Activated T-helper 9 cell treated with anti-CD3 and anti-CD28 coated beads, Interleukin-2, amount 50 U/mL, for 16 hours (primary cell): ENCODE measurements at regions not wholly inside any gene's neighbourhood (a gene's known extent, or its start where the extent isn't known, plus 50 kb on each side); places are given as distances from the start of the nearest gene placed in this dataset.
"Not testable (repeated sequence)": the region's sequence is repeated elsewhere in the genome, so short reads cannot be mapped to it uniquely, and the experiment has no call there.

Experiments
- DNase-seq: peaks from one replicate; pipeline ENCODE4 v3.0.0-alpha.2; 2020; ENCODE audit warnings: low read depth

DNA sequence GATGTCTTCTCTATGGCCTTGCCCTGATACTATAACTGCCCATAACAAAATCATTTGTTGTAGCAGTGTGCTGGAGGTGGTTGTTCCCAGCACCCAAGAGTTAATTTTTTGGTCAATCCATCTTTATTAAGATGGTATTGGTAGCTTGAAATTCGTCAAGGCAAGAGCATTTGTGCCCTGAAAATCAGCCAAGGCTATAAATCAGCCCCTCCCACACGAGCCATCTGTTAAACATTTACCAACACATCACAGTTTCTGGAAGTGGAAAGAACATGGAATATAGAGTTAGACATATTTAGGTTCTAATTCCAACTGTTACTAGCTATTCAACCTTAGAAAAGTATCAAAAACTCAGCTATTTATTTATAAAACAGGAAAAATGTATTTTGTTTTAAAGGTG is 888.4 kb upstream of the GJE1 start:
- DNase-seq: no peak

DNA sequence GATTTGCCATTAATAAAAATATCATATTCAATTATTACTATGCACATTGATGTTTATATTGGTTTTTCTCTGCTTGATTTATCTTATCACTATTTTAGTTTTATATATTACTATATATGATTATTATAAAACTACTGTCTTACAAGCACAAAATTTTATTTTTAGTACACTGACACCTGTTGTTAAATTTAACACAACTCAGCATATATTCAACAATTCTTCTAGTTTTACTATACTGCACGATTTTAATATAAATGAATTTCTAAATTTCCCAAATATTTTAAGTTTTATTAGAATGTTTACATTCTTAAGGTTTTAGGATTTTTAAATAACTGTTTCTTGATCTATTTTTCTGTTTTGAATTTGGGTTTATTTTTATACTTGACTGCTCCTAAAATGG is 889.8 kb upstream of the GJE1 start:
- no peak for DNase-seq

DNA sequence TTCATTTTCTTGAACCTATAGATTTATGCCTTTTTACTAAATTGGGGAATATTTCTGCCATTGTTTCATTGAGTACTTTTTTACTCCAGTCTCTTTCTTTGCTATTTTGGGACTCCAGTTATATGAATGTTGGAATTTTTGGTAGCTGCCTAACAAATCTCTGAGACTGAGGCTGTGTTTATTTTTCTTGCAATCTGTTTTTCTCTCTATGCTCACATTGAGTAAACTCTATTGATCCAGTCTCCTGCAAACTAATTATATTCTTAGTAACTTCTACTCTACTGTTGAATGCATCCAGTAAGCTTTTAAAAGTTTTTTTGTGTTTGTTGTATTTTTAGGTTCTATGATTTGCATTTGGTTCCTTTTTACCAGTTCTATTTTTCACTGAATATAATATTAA is 903.4 kb upstream of the GJE1 start:
- no peak for DNase-seq

DNA sequence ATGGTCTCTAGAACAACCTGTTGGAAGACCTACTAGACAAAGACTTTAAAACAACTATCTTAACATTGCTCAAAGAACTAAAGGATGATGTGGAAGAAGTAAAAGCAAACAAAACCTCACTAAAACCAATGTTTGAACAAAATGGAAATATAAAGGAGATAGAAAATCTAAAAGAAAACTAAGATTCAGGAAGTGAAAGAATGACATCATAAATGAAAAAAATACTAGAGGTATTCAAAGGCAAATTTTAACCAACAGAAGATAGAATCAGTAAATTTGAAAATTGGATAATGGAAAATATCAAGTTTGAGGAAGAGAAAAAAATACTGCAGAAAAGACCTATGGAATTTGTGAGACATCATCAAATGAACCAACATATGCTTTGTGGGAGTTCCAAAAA is 914.1 kb upstream of the GJE1 start:
- DNase-seq: no peak

DNA sequence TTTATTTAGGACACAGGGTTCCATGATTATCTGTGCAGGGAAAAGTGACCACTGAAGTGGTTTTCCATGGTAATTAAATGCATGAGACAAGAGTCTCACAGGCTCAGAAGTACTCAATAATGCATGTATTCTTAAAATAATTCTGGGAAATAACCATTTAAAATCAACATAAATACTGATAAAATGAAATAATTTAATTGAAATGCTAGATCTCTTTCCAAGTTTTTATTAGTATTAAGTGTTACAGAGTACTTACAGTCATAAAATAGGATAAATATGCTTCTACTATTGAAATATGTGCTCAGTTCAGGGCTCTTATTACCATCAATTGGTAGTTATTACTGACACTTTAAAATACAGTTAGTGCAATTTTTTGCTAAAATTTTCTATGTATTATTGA is 916.0 kb upstream of the GJE1 start:
- no peak for DNase-seq

DNA sequence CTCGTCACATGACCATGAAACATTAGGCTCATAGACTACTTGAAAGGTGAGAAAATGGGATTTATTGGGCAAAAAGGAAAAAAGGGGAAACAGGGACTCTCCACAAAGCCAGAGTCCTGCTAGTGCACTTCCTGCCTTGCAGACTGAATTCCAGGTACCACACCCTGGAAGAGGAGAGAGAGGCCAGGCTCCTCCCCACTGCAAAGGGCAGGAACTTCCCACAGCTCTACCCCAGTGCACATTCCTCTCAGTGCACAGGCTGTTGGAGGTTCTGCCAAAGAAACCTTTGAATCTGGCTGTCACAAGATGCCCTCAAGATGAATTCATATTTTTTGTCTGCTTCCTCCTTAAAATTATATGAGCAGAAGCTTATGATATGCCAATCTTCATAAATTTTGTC is 920.4 kb upstream of the GJE1 start:
- DNase-seq: no peak

DNA sequence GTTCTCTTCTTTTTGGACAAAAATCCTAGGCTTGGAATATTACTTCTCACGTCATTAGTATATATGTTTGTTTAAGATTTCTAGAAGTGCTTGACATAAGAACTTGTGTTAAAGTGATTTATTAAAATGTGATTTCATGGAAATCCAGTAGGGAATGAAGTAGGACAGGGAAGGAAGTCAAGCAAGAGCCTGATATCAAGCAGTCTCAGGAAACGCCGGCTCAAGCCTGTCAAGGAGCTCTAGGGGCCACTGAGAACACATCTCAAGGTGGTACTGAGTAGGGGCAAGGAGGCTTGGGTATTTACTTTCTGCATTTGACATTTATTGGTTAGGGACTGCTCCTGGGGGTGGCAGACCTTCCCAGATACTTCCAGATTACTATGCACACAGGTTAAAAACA is 920.9 kb upstream of the GJE1 start:
- no peak for DNase-seq

DNA sequence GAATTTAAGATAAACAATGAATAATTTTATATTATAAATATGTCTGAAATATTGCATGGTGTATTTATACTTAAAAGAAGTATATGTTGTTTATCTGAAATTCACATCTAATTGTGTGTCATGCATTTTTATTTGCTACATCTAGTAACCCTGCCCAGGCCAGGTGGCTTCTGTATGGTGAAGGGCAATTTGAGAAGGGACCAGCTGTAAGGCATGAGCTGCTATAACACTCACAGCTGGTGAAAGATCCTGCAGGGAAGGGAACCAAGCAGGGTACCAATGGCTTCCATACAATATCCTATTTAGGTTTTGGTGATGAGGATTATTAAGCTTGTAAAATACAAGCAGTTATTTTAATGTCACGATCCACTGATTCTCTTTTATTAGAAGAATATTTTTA is 921.8 kb upstream of the GJE1 start:
- no peak for DNase-seq

DNA sequence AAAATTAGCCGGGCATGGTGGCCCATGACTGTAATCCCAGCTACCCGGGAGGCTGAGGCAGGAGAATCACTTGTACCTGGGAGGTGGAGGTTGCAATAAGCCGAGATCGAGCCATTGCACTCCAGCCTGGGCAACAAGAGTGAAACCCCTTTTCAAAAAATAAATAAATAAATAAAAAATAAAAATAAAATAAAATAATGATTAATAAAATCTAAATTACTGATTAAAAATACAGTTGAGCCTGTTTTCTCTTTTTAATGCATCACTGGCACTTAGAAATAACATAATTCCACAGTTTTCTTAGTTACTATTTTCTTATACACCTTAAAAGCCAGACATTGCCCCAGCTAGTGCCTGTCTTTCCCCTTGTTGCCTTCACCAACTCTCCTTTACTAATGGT is 922.8 kb upstream of the GJE1 start:
- DNase-seq: no peak

DNA sequence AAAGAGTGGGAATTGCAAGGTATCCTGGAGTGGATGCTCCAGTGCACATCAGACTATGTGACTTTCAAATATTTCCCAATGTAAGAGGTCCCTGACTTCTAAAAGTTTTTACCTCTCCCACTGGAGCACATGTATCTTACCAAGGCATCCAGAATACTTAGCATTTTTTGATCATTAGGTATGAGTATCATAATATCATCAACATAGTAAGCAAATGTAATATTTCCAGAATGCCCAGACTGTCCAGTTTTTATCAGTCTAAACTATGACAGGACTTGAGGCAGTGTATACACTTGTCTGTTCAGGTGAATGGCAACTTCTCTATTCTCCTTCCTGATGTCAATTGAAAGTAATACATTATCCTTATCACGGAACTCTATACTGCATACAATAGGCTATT is 924.6 kb upstream of the GJE1 start:
- DNase-seq: no peak

DNA sequence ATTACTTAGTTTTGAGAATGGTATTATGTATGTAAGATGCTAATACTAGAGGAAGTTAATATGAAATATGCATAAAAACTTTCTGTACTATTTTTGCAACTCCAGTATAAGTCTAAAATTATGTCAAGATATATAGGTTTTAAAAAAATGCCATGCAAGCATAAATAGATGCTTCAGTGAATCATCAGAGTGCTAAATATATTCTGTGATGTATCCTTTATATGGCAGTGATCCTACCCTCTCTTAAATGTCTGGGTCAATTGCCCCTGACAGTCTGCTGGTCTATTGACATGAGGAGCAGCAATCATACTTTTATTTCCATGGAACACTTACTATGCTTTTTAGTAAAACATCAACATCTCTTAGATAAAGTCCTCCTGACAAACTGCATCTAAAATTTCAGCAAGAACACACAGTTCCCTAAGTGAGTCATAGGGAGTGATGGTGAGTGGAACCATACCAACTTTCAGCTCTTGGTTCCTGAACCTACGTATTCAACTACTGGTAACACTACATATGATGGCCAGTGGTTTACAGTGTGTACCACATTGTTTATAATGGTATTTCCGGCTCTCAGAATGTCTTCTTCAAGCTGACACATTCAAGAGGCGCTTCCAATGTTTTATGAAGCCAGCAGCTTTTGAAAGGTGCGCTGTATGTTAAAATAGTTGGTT is 928.7 kb upstream of the GJE1 start:
- no peak for DNase-seq

DNA sequence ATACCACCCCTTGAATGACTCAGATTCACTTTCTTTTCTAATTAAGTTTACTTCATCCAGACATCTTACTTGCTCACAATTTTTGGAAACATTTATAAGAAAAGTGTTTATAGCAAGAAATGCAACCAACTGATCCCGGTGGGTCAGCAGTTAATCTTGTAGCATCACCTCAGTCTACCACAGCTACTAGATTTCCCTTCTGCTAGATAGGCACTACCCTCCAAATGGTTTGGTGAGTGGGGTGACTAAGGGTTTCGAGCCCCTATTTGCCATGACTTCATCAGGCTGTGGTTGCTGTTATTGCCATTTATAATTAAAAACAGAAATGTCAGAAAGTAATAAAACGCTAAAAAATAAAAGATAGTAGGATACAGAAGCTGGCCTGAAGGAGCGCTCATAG is 930.1 kb upstream of the GJE1 start:
- DNase-seq: no peak

DNA sequence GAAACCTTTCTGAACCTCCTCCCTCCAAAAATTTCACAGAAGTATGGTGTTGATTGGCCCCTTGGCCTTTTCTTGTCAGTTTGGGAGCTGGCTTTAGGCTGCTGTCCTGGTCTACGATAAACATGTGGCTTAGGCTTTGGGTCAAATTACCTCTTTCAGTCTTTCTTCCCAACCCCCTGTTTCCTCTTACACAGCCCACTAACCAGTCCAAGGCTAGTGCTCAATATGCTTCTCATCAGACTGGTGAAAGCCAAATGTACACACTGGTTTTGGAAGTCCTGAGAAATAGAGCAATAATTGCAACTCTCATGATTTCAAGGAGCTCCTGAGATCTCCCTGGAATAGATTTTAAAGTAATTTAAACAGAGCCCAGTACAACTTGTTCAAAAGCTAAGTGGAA is 933.7 kb upstream of the GJE1 start:
- DNase-seq: no peak

DNA sequence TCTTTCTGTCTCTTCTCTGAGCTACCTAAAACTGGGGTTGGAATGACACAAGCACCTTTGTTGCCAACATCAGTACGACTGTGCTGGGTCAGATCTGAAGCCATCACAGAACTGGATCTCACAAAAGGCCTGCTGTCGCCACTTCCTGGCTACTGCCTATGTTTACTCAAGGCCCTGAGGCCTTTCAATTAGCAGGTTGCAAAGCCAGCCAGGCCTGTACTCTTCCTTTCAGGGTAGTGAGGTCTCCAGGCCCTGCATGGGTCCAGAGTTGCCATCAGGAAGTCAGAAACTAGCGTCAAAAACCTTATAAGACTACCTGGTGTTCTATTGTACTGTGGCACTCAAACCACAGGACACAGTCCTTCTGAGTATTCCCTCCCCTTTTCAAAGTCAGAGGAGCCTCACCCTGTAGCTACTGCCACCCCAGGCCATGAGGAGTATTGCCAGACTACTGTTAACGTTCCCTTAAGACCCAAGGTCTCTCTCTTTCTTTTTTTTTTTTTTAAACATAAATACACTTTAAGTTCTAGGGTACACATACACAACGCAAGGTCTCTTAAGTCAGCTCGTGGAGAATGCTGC is 937.4 kb upstream of the GJE1 start:
- DNase-seq: no peak

DNA sequence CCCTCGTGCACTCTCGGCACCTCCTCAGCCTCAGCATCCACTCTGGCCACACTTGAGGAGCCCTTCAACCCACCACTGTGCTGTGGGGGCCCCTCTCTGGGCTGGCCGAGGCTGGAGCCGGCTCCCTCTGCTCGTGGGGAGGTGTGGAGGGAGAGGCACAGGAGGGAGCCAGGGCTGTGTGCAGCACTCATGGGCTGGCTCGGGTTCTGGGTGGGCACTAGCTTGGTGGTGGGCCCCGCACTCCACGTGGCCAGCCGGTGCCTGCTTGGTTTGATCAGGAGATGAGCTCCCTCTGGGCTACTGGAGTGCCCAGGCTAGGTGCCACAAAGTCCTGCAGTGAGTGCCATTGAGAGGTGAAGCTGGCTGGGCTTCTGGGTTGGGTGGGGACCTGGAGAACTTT is 949.4 kb upstream of the GJE1 start:
- no peak for DNase-seq

DNA sequence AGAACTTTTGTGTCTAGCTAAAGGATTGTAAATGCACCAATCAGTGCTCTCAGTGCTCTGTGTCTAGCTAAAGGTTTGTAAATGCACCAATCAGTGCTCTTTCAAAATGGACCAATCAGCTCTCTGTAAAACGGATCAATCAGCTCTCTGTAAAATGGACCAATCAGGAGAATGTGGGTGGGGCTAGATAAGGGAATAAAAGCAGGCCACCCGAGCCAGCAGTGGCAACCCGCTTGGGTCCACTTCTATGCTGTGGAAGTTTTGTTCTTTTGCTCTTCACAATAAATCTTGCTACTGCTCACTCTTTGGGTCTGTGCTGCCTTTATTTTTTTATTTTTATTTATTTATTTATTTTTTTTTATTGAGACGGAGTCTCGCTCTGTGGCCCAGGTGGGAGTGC is 957.3 kb upstream of the GJE1 start:
- DNase-seq: not testable (repeated sequence)

DNA sequence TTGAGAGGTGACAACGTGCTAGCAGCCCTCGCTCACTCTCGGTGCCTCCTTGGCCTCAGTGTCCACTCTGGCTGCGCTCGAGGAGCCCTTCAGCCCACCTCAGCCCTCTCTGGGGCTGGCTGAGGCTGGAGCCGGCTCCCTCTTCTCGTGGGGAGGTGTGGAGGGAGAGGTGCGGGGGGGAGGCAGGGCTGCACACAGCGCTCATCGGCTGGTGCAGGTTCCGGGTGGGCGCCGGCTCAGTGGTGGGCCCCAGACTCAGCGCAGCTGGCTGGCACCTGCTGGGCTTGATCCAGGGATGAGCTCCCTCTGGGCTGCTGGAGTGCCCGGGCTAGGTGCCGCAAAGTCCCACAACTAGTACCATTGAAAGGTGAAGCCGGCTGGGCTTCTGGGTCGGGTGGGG is 957.8 kb upstream of the GJE1 start:
- no peak for DNase-seq

DNA sequence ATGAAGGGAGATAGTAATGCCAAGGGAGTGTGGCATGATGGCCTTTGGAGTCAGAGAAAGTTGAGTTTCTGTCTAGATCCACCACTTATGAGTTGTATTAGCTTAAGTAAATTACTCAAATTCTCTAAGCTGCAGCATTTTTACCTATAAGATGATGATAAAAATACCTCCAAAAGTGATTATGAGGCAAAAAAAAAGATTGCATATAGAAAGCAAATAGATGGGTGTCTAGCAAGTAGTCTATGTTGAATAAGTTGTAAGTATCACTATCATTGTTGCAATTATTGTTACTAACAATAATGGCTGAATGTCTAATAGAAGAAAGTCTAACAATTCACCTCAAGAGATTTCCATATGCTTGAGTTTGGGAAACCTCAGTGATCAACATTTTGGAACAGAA is 959.2 kb upstream of the GJE1 start:
- no peak for DNase-seq

DNA sequence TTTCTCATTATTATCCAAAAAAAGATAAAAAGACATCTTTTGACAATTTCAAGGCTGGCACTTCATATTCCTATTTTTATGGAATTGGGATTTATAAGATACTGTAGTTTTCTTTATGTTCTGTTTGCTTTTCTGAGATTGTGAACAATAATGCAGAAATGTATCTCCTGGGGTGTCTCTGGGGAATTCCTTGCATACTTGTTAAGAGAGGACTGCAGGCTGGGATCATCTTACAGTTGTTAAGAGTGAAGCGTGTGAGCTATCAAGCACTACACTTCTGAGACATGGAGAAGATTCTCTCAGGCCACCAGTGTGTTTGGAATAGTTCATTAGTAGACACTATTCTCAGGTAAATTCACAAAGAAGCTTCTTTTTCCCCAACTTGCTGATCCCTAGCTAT is 963.3 kb upstream of the GJE1 start:
- DNase-seq: no peak

DNA sequence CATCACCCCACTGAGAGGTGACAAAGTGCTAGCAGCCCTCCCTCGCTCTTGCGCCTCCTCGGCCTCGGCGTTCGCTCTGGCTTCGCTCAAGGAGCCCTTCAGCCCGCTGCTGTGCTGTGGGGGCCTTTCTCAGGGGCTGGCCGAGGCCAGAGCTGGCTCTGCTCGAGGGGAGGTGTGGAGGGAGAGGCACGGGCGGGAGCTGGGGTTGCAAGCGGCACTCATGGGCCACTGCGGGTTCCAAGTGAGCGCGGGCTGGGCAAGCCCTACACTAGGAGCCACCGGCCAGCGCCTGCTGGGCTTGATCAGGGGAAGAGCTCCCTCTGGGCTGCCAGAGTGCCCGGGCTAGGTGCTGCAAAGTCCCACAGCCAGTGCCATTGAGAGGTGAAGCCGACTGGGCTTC is 964.8 kb upstream of the GJE1 start:
- DNase-seq: no peak

DNA sequence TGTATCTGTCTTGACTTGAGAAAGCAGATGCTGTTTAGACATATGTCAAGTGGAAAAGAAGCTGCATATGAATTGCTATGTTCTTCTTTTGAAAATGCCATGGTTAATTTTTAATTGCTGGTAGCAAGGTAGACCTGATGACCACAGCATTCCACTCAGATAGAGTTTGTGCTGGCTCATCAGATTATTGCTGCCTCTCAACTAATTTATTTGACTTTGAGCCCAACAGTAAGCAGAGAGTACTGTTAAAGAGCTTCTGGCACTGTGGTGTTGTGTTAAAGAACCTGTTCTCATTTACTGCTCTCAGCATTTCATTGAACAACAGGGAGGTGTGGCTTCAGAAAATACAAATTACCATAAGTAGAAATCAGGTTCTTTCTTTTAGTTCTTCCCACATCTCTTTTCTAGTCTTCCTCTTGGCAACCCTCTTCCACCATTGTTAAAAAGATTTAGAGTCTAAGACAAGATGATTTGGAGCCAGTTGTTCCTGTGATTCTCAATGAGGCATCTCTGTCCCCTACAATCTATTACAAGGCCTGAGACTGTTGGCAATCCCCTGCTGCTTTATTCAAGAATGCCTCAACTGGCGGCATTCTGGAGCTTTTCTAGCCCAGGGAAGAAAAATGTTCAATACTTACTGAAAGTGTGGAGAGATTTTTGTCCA is 967.6 kb upstream of the GJE1 start:
- DNase-seq: no peak

DNA sequence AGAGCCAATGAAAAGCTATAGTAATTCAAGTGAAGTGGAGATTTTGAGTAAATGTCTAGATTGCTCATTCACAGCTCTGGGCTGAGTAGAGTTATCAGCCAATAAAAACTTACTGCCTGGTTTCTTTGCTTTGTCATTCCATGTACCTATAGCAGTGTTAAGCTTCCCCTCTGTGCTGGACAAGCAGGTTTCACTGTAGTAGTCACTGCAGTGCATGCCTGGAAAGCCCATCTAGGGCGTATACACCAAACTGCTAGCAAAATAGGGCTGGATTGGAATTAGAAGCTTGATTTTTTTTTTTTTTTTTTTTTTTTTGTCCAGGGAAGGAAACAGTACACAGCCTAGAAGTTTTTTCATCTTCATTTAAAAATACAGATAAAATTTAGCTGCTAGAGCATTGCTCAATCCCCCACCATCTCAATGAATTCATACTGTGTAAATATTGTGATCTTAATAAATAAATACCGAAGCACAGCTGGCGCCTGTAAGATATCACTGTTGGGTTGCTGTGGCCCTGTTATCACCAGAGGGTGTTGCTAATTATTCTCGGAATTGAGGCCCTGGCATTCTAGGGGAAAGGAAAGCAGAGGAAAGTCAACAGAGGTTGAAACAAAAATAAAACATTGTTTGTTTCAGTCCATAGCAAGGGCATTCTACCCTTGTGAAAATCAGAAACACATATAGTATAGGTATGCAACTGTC is 968.5 kb upstream of the GJE1 start:
- DNase-seq: no peak

DNA sequence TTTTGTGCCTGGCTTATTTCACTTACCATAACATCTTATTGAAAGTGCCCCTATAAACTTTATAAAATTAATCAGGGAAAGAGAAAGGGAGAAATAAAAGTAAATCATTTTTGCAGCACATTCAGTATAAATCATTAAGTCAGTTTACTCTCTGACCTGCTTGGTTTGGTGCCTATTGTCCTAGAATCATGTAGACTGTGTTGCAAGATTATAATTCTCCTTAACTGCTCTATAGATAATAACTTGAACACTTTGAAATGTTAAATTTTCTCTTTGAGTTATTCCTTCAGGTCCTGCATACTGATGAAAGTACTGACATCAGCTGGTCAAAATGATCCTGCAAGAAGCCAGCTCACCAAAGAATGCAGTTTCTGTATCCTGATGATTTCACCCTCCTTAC is 969.6 kb upstream of the GJE1 start:
- DNase-seq: no peak
